Caco-2 (cell line): ENCODE measurements at regions not wholly inside any gene's neighbourhood (a gene's known extent, or its start where the extent isn't known, plus 50 kb on each side); places are given as distances from the start of the nearest gene placed in this dataset.

ENCODE experiments used
- BruUV-seq: library from RNA; stranded (reverse); fragments of 400-500 nt; replicated peaks from 2 replicates; lab custom pipeline; 2021; lab: Mats Ljungman, UMichigan
- CTCF ChIA-PET: fragments of 300-600 bp; sonication (Branson Sonifier 250); formaldehyde crosslinking; loops from one replicate; lab custom pipeline; 2022; ENCODE audit warnings: antibody characterized with exemption; lab: Charles Lee
- POLR2A ChIA-PET: fragments of 300-600 bp; sonication (Branson Sonifier 250); formaldehyde crosslinking; loops from one replicate; lab custom pipeline; 2022; ENCODE audit warnings: antibody characterized with exemption; lab: Charles Lee
- DNase-seq, 2 experiments: peaks; one replicate each; pipeline versions ENCODE4 v3.0.0 to v3.0.0-alpha.2; 2020 to 2022
- H3K27me3 ChIP-seq: replicated peaks from 2 replicates; pipeline ENCODE4 v1.6.0; 2011; ENCODE audit warnings: low read length; ENCODE audit not compliant: control insufficient read depth, insufficient read depth
- H3K36me3 ChIP-seq: 2 replicates; pipeline ENCODE4 v1.5.1; 2011; ENCODE audit warnings: low read length; ENCODE audit not compliant: control insufficient read depth, insufficient read depth
- H3K4me1 ChIP-seq: fragments of 250-450 bp; sonication (Bioruptor Pico); 2 replicates; pipeline ENCODE4 v1.5.1; 2020; ENCODE audit warnings: mild to moderate bottlenecking
- H3K4me3 ChIP-seq: 2 replicates; pipeline ENCODE4 v1.5.1; 2011; ENCODE audit warnings: low read depth, mild to moderate bottlenecking, control low read depth, low read length
- H3K9me3 ChIP-seq: fragments of 250-450 bp; sonication (Bioruptor Pico); 2 replicates; pipeline ENCODE4 v1.5.1; 2020; ENCODE audit warnings: mild to moderate bottlenecking, moderate library complexity
- H3K27ac Mint-ChIP-seq: one replicate; pipeline ENCODE4 v1.8.0; 2022; ENCODE audit warnings: mixed read lengths; ENCODE audit not compliant: unreplicated experiment
- H3K27me3 Mint-ChIP-seq: one replicate; pipeline ENCODE4 v1.8.0; 2022; ENCODE audit warnings: mixed read lengths; ENCODE audit not compliant: insufficient read depth, unreplicated experiment
- H3K36me3 Mint-ChIP-seq: one replicate; pipeline ENCODE4 v1.8.0; 2022; ENCODE audit warnings: mild to moderate bottlenecking, mixed read lengths; ENCODE audit not compliant: insufficient read depth, unreplicated experiment
- H3K4me1 Mint-ChIP-seq: one replicate; pipeline ENCODE4 v1.8.0; 2022; ENCODE audit warnings: low read depth, mixed read lengths; ENCODE audit not compliant: unreplicated experiment
- H3K4me3 Mint-ChIP-seq: one replicate; pipeline ENCODE4 v1.8.0; 2022; ENCODE audit warnings: mild to moderate bottlenecking, moderate library complexity, mixed read lengths; ENCODE audit not compliant: unreplicated experiment
- H3K9me3 Mint-ChIP-seq: one replicate; pipeline ENCODE4 v1.8.0; 2022; ENCODE audit warnings: mixed read lengths; ENCODE audit not compliant: unreplicated experiment
- intact Hi-C: fragments of 100-400 bp; cut with micrococcal nuclease; formaldehyde crosslinking; loops from one replicate; pipeline ENCODE4 v1.10.0; 2022; ENCODE audit not compliant: unreplicated experiment
- TF ChIP-seq, protein P1 (sequence below), 2 experiments: fragments of 200-600 bp in 1 of 2; IDR thresholded peaks; 1 replicate in 1 of 2; 2 replicates in 1 of 2; pipeline versions ENCODE4 v1.5.1 to v1.8.0; 2011 to 2022; ENCODE audit warnings: antibody characterized with exemption in 1 of 2, control low read depth in 1 of 2, inconsistent platforms in 1 of 2, low read depth in 1 of 2, low read length in 1 of 2, mild to moderate bottlenecking in 1 of 2, moderate library complexity in 1 of 2; ENCODE audit not compliant: insufficient read depth in 1 of 2, severe bottlenecking in 1 of 2, unreplicated experiment in 1 of 2

DNA sequence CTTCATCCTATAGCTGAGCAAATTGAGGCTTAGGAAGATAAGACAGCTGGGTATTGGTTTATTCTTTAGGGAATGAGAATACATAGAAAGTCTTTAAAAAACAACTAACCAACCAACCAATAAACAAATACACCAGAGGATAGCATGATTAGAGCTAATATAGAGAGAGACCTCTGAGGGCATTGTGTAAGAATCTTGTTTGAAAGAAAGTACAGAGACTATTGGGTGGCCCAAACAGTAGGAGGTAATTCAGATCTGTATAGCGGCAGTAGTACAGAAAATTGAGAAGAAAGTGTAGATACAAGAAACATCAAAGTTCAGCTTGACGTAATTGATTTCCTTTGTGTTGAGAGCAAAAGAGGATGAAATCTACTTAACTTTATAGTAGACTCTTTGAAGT is 1951.0 kb upstream of the ADGRL3 start:
- Histone ChIP-seq H3K27me3 (no peaks in the 10 kb centered on the region), H3K9me3 (no peaks in the 10 kb centered on the region), H3K4me1 (no peaks in the 10 kb centered on the region), H3K4me3 (no peak overlapping the region), H3K36me3 (no peaks in the 10 kb centered on the region)
- BruUV-seq, result no TSS peak
- intact Hi-C loops, result no loop called here
- H3K27me3 Mint-ChIP-seq, result no peaks in the 10 kb centered on the region
- no peak overlapping the region for H3K27ac Mint-ChIP-seq
- no peak for DNase-seq
- H3K36me3 Mint-ChIP-seq, result no peaks in the 10 kb centered on the region
- no peak overlapping the region for H3K4me3 Mint-ChIP-seq
- ChIA-PET POLR2A (no interaction called here), CTCF (no interaction called here)
- no peaks in the 10 kb centered on the region for H3K4me1 Mint-ChIP-seq
- TF ChIP-seq, protein P1, sequence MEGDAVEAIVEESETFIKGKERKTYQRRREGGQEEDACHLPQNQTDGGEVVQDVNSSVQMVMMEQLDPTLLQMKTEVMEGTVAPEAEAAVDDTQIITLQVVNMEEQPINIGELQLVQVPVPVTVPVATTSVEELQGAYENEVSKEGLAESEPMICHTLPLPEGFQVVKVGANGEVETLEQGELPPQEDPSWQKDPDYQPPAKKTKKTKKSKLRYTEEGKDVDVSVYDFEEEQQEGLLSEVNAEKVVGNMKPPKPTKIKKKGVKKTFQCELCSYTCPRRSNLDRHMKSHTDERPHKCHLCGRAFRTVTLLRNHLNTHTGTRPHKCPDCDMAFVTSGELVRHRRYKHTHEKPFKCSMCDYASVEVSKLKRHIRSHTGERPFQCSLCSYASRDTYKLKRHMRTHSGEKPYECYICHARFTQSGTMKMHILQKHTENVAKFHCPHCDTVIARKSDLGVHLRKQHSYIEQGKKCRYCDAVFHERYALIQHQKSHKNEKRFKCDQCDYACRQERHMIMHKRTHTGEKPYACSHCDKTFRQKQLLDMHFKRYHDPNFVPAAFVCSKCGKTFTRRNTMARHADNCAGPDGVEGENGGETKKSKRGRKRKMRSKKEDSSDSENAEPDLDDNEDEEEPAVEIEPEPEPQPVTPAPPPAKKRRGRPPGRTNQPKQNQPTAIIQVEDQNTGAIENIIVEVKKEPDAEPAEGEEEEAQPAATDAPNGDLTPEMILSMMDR (IDR thresholded peaks at IDR 0.05; ENCODE audit: insufficient read depth in 1 of 2, low read depth in 1 of 2, low read length in 1 of 2, severe bottlenecking in 1 of 2, unreplicated experiment in 1 of 2), result no peak
- no peaks in the 10 kb centered on the region for H3K9me3 Mint-ChIP-seq

DNA sequence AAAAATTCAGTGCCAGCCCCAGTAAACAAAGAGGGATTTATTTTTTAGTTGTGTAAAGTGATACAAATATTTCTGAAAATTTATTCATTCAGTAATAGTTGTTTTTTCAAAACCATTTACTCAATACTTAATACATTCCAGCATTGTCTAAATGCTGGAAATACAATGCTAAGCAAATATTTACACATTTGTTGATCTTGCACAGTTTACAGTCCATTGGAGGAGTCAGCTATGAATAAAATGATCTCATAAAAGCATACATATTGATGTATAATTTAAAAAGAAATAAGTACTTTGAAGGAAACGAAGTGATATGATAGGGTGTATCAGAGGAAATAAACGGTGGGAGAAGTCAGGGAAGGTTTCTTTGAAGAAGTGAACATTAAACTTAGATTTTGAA is 1942.1 kb upstream of the ADGRL3 start:
- Histone ChIP-seq H3K4me3 (no peak overlapping the region), H3K36me3 (no peaks in the 10 kb centered on the region), H3K27me3 (no peaks in the 10 kb centered on the region), H3K9me3 (no peaks in the 10 kb centered on the region), H3K4me1 (no peaks in the 10 kb centered on the region)
- no TSS peak for BruUV-seq
- H3K4me3 Mint-ChIP-seq, result no peak overlapping the region
- no peaks in the 10 kb centered on the region for H3K27me3 Mint-ChIP-seq
- no peaks in the 10 kb centered on the region for H3K9me3 Mint-ChIP-seq
- H3K4me1 Mint-ChIP-seq, result no peaks in the 10 kb centered on the region
- no peak for DNase-seq
- H3K27ac Mint-ChIP-seq, result no peak overlapping the region
- H3K36me3 Mint-ChIP-seq, result no peaks in the 10 kb centered on the region
- intact Hi-C loops, result no loop called here
- ChIA-PET POLR2A (no interaction called here), CTCF (no interaction called here)
- TF ChIP-seq, protein P1 (IDR thresholded peaks at IDR 0.05; ENCODE audit: insufficient read depth in 1 of 2, low read depth in 1 of 2, low read length in 1 of 2, severe bottlenecking in 1 of 2, unreplicated experiment in 1 of 2), result no peak

DNA sequence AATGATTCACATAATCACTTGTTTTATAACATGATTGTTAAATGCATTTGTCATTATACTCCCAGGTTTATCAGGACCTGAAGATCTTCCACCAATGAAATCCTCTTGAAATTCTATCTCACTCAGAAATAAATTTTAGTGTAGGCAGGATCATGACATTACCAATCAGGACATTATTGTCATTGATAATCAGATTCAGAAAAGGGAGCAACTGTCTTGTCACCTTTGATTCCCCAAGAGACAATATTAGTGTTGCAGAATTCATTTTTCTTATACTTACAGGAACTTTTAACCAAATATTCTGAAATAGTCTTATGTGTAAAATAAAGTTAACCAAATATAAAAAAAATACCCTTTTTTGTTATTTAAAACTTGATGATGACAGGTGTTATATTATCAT is 1892.5 kb upstream of the ADGRL3 start:
- no peaks in the 10 kb centered on the region for H3K9me3 Mint-ChIP-seq

More for the DNA sequence above, 1892.5 kb upstream of the ADGRL3 start:
- no peaks in the 10 kb centered on the region for H3K4me1 Mint-ChIP-seq
- H3K36me3 Mint-ChIP-seq, result no peaks in the 10 kb centered on the region
- TF ChIP-seq, protein P1 (IDR thresholded peaks at IDR 0.05; ENCODE audit: insufficient read depth in 1 of 2, low read depth in 1 of 2, low read length in 1 of 2, severe bottlenecking in 1 of 2, unreplicated experiment in 1 of 2), result no peak
- POLR2A ChIA-PET, result no interaction called here
- no TSS peak for BruUV-seq
- H3K4me1 ChIP-seq, result no peaks in the 10 kb centered on the region
- no peaks in the 10 kb centered on the region for H3K27me3 ChIP-seq
- no peak overlapping the region for H3K4me3 Mint-ChIP-seq
- no peaks in the 10 kb centered on the region for H3K36me3 ChIP-seq
- no peaks in the 10 kb centered on the region for H3K27me3 Mint-ChIP-seq
- intact Hi-C loops, result no loop called here
- H3K9me3 ChIP-seq, result no peaks in the 10 kb centered on the region
- no peak overlapping the region for H3K27ac Mint-ChIP-seq
- H3K4me3 ChIP-seq, result no peak overlapping the region
- no peak for DNase-seq
- CTCF ChIA-PET, result no interaction called here
